ENCODE measurements at regions not wholly inside any gene's neighbourhood (a gene's known extent, or its start where the extent isn't known, plus 50 kb on each side); places are given as distances from the start of the nearest gene placed in this dataset.
A peak's percentile ranks its signal among the peaks of the same experiment; 100 is the strongest.
"Not testable (repeated sequence)": the region's sequence is repeated elsewhere in the genome, so short reads cannot be mapped to it uniquely, and the experiment has no call there.

DNA sequence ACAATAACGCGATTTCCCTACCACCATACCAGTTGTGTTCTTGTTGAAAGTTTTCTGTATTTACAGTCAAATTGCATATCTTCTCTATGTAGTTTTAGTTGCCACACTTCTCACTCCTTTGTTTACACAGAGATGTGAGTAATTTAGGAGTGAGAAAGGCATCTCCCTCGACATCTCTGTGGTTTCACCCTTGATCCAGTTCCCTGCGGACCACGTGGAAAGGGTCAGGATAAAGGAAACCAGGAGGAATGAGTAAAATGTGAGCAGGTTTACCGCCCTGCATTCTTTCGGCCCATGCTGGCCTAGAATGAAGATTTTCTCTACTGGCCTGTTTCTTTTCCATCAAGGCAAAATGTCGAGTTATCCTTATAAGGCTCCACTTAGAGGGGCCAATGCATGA lies 83.2 kb upstream of the WIPF3 start:
- DNase-seq, result peak; percentile 4

DNA sequence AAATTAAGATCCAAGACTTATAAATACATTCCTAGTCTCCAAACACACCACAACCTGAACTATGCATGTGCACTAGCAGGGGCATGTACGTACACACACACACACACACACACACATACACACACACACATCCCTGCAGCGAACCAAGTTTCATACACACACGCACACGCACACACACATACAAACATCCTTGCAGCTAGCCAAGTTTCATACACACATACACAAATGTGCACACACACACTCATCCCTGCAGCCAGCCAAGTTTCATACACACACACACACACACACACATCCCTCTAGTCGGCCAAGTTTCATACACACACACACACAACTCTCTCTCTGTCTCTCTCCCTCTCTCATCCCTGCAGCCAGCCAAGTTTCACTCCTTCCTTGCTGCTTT lies 82.7 kb upstream of the WIPF3 start:
- DNase-seq, result no peak

GRCh38 chr7:29729534-29730165 lies 76.7 kb upstream of the WIPF3 start:
- DNase-seq, result not testable (repeated sequence)

DNA sequence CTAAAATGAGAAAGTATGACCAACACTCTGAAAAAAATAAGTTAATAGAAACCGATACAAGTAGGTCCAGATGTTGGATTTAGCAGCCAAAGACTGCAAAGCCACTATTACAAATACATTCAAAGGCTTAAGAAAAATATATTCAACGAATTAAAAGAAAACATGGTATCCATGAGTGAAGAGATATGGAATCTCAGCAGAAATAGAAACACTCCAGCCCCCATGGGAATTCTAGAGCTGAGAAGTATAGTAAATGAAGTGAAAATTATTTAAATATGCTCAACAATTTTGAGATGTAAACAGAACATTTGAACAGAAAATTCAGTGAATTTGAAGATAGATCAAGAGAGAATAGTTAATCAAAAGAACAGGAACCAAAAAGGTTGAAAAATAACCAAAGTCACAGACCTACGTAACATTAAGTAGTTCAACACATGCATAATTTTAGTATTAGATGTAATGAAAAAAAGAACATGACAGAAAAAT lies 72.0 kb upstream of the WIPF3 start:
- no peak for DNase-seq

- DNase-seq, result peak; percentile 19
Observed at GRCh38 chr7:29747645-29748245, 58.6 kb upstream of the WIPF3 start.

DNA sequence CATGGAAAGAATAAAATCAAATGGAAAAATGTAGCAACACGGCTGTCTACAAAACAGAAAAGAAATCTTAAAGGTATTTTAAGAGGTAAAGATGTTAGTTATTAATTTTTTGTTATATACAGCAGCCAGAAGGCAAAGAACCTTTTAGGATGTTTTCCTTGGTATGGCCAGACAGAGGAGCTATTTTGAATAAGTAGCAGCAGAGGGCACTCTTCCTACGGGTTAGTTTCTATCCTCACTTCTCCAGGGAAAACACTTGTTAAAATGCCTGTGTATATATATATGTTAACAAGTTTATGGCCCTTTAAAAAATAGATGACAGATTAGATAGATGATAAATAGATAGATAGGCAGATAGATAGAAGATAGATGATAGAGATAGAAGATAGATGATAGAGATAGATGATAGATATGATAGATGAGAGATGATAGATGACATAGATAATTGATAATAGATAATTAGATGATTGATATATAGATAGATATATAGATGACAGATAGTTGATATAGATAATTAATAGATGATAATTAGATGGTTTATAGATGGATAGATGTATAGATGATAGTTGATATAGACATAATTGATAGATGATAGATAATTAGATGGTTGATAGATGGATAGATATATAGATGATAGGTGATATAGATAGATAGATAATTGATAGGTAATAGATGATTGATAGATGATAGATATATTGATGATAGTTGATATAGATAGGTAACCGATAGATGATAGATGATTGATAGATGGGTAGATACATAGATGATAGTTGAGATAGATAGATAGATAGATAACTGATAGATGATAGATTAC lies 57.8 kb upstream of the WIPF3 start:
- DNase-seq, result peak; percentile 79

GRCh38 chr7:29749701-29750321 lies 56.5 kb upstream of the WIPF3 start:
- no peak for DNase-seq

DNA sequence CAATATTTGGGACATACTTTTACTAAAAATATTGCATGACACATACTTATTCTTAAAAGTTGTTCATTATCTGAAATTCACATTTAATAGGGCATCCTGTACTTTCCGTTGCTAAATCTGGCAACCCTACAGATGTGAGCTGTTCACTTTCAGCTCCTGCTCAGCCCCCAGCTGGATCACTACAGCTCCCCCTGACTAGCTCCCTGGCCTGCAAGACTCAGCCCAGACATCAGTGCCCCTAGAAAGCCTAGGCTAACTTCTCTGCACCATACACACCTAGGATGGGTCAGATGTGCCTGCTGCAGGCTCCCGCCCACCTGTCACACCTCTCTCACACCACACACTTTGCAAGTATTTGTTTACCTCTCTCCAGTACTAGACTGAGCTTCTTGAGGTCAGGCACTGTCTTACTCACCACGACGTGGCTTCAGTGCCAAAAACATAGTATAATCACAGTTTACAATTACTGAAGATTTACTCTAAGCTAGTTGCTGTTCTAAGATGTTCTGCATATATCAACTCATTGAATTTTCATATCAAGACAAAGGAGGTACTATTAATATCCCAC lies 55.9 kb upstream of the WIPF3 start:
- DNase-seq, result not testable (repeated sequence)

DNA sequence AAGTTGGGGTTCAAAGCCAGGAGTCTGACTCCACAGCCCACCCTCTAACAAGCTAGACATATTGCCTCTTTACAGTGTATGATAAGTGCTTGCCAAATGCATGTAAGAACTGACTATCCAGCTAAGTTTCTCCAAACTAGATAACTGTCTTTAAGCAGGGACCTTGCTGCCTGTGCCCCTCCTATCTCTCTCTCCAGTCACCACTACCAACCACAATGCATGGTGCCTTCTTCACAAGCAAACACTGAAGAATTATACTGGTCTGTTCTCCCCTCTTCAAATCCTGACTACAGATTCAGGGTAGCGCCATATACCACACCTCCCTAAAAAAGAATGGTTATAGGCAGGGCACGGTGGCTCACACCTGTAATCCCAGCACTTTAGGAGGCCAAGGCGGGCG lies 55.3 kb upstream of the WIPF3 start:
- DNase-seq, result not testable (repeated sequence)

DNA sequence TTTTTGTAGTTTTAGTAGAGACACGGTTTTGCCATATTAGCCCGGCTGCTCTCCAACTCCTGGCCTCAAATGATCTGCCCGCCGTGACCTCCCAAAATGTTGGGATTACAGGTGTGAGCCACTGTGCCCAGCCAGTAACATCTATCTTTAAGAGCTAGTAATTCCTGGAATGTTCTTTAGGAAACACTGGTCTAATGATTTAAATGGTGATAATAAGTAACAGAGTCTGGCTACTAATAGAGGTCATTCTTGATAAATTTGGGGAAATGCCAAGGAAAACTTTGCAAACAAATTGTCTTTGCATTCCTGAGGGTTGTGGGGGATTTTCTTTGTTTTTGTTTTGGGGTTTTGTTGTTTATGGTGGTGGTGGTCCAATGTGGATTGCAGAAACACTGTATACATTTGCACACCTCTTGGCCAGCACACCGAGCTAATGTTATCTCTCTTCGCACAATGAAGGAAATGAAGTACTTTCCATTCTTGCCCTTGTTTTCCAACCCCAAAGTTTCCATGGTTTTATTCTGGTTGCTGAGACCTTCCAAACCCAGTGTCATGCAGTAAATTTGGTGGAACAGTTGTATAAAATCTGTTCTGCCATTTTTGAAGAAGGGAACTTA lies 51.3 kb upstream of the WIPF3 start:
- no peak for DNase-seq
